Frontal cortex (tissue), 3 donors: ENCODE measurements at regions not wholly inside any gene's neighbourhood (a gene's known extent, or its start where the extent isn't known, plus 50 kb on each side); places are given as distances from the start of the nearest gene placed in this dataset.
A peak's percentile ranks its signal among the peaks of the same experiment; 100 is the strongest.
"Not testable (repeated sequence)": the region's sequence is repeated elsewhere in the genome, so short reads cannot be mapped to it uniquely, and the experiment has no call there.

Source experiments
- DNase-seq, 2 donors: peaks; one replicate each; pipeline ENCODE4 v3.0.0; 2012; ENCODE audit warnings: low spot score in 2 of 2
- FAIRE-seq: peaks from 2 replicates; lab custom pipeline; 2012; peaks lifted over from hg19 to GRCh38; lab: Jason Lieb, UNC
- donor health status: control.
- donor health status: control.
- donor health status: control.

DNA sequence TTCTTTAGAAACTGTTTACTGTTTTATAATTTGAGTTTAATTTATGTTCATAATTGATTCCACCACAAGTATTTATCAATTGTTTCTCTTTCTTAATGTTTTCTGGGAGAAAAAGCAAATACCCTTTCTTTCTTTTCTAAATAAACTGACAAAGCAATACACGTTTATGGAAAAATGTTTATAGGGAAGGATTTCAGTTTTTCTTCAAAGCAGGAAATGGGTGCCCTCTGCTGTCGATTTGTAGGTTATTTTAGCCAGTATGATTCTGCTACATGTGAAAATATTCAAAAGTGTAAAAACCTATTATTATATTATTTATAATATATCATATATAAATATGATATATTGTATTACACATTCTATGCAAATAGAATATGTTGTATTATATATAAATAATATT, 921.0 kb upstream of the ROBO1 start:
- DNase-seq (no peak), FAIRE-seq (peak; percentile 92)

DNA sequence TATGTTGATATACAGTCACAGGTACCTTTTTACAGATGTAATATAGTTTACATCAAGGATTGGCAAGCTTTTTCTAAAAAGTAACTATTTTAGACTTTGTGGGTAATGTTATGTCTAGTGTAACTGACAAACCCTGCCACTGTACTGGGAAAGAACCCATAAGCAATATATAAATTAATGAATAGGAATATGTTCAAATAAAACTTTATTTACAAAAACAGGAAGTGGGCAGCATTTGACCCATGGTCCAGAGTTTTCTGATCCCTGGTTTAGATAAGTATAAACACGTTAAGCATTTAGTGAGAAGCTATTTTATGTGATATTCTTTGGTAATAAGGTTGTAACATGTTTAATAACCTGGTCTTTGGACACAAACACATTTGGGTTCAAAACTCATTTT, 915.2 kb upstream of the ROBO1 start:
- DNase-seq (no peak), FAIRE-seq (no peak)

DNA sequence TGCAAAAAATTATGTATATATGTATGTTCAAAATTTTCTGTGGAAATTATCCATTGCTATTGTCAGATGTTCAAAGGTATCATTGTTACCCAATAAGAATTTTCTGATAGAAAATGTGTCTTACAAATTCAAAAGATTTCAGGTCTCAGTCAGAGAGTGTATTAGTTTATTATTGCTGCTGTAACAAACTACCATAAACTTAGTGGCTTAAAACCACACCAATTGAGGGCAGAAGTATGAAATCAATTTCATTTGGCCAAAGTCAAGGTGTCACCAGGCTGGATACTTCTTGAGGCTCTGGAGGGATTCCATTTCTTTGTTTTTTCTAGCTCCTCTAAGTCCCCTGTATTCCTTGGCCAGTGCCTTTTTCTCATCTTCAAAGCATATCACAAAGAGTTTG, 914.4 kb upstream of the ROBO1 start:
- DNase-seq (no peak), FAIRE-seq (no peak)

DNA sequence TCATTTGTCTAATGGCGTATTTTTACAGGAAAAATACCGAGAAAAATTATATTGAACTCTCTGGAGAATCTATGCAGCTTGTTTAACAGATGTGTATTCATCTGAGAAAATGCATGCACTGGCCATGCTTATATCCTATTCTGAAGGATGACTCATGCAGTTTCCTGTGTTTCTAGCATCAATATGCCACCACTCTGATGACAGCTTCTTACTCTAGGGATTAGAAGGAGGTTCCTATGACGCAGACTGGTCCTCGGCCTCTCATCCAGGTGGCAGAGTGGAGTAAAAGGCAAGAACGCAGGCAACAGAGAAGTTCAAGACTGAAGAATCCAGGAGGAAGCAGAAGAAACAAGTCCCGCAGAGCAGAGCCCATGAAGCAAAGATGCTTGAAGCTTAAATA, 910.0 kb upstream of the ROBO1 start:
- DNase-seq, result no peak
- no peak for FAIRE-seq

DNA sequence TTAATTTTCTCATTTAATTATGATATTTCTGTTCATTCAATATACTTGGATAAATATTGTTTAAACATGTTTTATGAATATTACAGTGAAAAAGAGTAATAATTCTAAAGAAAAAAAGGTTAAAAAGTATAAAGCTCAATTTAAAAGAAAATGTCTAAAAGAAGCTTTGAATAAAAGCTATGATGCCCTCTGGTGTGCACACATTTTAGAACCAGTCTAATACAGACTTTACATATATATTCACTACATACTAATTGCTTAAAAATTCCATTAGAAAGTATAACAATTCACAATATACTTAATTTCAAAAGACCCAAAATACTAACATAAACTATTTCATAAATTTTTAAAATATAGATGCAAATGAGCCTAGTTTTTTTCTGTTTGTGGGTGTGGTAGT, 909.1 kb upstream of the ROBO1 start:
- FAIRE-seq, result no peak
- DNase-seq, result no peak

DNA sequence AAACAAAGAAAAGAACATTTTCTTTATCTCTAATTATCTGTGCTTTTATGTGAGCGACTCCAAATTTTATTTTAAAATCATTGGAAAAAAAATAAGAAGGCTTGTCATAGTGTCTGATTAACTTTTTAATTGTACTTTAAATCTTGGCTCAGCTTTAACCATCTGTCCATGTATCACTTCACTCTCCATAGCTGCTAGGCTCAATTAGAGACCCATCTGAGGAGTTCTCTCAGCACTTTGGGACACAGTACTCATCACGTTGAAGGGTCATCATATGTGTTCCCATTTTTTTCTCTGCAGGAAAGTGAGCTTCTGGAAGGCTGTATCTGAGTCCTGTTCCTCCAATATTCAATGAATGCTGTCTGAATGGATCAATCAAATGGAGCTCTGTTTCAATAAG, 908.5 kb upstream of the ROBO1 start:
- DNase-seq (no peak), FAIRE-seq (no peak)

DNA sequence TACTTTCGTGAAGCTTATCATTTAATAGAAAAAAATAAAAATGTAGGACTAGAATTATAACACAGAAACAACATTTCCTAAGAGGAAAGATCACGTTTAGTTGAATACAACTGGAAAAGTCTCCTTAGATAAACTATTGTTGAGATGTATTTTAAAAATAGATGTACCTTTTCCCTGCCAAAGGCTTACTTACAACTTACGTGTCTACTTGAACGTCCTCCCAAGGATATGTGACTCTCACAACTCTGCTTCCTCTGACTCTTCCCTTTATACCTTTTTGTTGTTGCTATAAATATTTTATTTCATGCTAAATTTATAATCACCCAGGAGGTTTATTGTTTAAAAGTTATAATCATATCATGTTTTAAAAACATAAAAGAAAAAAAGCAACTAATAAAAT, 908.0 kb upstream of the ROBO1 start:
- DNase-seq (no peak), FAIRE-seq (peak; percentile 15)

DNA sequence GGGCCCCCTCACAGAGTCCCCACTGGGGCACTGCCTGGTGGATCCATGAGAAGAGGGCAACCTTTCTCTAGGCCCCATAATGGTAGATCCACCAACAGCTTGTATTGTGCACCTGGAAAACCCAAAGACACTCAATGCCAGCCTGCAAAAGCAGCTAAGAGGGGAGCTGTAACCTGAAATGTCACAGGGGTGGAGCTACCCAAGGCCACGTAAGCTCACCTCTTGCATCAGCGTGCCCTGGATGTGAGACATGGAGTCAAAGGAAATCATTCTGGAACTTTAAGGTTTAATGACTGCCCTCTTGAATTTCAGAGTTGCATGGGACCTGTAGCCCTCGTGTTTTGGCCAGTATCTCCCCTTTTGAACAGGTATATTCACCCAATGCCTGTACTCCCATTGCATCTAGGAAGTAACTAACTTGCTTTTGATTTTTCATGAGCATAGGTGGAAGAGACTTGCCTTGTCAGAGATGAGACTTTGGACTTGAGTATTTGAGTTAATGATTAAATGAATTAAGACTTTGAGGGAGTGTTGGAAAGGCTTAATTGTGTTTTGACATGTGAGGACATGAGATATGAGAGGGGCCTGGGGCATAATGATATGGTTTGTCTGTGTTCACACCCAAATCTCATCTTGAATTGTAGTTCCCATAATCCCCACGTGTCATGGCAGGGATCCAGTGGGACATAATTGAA, 900.9 kb upstream of the ROBO1 start:
- no peak for DNase-seq
- FAIRE-seq, result no peak

DNA sequence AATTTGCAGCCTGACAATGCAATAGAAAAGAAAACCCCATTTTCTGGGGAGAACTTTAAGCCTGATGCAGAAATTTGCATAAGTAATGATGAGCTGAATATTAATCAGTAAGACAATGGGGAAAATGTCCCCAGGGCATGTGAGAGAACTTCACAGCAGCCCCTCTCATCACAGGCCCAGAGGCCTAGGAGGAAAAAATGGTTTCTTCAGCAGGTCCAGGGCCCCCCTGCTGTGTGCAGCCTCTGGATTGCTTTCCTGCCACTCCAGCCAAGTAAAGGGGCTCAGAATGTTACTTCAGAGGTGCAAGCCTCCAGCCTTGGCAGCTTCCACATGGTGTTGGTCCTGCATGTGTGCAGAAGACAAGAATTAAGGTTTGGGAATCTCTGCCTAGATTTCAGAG, 900.3 kb upstream of the ROBO1 start:
- FAIRE-seq (no peak), DNase-seq (no peak)

DNA sequence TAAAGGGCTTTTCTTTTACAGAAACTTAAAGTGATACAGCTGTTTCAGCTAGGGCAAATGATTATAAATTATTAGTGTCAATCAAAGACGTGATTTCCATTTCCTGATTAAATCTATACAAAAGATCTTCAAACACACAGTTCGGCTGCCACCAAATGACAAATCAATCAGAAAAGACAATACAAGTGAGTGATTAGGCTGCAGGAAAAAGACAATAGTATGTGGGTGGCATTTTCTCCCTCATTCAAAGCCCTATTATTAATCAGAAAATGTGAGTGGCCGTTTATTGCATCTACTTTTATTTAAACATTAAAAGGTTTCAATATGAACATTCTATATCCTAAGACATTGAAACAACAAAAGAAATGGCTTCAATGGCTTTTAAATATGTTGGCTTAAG, 895.6 kb upstream of the ROBO1 start:
- FAIRE-seq (no peak), DNase-seq (no peak)

DNA sequence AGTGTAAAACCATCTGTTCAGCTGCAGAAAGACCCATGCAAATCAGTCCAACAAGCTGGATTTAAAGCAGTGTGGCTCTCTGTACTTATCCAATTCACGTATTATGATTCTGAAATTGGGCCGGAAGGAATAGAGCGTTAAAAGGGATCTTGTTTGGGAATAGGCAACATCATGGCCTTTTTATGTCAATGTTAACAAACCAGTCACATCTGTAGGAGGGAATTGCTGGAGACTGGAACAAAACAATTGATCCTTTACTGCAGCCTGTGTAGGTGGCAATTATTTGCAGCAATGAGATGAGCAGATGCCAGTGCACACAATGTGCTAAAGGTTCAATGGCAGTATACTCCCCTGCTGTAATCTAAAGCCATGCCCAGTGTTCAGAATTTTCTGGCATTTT, 887.4 kb upstream of the ROBO1 start:
- DNase-seq (no peak), FAIRE-seq (no peak)

DNA sequence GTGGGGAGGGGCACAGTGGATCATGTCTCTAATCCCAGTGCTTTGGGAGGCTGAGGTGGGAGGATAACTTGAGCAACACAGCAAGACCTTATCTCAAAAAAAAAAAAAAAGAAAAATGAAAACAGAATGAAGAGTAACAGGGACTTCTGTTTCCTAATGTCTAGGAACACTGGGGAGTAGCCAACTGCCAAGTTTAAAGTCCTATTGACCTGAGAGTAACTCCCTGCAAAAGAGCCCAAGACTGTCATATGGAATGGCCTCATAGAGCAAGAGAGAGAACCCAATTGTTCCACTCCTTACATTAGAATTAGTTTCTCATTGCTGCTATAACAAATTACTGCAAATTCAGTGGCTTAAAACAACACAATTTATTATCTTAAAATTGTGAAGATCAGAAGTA, 881.4 kb upstream of the ROBO1 start:
- DNase-seq (no peak), FAIRE-seq (no peak)

DNA sequence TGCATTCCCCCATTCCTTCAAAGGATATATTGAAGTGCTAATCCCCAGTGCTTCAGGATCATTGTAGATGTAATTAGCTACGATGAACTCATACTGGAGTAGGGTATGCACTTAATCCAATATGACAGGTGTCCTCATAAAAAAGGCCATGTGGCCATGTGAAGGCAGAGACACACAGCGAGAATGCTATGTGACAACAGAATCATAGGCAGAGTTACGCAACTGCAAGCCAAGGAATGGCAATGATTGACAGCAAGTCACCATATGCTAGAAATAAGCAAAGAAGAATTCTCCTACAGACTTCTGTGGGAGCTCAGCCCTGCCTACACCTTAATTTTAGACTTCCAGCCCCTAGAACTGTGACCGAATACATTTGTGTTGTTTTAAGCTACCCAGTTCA, 875.6 kb upstream of the ROBO1 start:
- no peak for DNase-seq

DNA sequence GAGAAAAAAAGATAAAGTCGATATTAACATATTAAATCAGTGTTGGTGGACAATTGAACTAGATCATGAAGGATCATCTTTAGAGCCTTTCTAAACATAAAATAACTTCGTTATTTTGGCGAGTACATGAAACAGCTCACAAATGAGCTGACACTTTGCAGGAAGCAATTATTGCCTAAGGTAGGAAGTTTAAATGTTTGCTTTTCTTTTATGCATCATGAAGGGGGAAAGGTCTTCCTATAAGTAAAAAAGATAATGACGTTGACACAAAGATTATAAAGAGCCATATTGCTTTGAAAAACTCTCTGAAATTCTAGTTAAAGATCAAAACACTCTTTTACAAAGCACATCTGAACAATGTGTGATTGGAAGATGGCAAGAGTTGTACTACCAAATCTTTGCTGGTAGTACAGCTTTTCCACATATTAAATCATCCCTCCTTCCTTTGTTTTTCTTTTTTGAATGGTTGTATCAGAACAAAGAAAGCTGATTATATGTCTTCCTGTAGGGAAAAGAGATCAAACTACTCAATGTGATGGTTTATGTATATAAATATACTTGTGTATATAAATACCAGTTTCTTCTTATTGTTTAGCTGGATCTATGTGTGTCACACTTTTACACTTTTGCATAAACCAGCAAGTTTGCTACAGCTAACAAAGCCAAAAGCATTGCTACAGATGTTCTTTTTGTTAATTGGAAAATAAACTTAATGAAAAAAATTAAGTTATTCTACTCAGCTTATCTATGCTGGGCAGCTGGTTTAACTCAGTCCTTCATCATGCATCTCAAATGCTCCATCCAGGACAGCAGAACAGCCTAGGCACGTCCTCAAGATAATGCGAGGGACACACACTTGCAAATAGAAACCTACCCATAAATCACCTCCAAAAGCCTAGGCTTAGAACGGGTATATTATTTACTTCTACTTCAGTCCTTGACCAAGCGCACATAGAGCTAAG, 850.8 kb upstream of the ROBO1 start:
- FAIRE-seq (no peak), DNase-seq (no peak)

More for the DNA sequence above, 875.6 kb upstream of the ROBO1 start:
- FAIRE-seq, result no peak

DNA sequence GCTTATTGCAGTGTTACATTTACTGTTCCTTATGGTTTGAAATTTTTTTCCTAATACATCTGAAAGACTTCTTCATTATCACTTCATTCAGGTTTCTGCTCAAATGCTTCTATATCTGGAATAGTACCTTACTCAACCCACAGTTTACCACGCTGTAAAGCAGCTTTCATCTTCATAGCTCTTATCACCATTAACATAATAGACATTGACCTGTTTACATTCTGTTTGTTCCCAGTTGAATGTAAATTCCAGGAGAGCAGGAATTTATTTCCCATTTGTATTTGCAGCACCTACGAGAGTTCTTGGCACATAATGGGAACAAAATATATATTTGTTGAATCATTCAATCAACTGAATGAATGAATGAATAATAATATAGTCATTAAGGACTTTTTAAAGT, 844.6 kb upstream of the ROBO1 start:
- FAIRE-seq (no peak), DNase-seq (no peak)

DNA sequence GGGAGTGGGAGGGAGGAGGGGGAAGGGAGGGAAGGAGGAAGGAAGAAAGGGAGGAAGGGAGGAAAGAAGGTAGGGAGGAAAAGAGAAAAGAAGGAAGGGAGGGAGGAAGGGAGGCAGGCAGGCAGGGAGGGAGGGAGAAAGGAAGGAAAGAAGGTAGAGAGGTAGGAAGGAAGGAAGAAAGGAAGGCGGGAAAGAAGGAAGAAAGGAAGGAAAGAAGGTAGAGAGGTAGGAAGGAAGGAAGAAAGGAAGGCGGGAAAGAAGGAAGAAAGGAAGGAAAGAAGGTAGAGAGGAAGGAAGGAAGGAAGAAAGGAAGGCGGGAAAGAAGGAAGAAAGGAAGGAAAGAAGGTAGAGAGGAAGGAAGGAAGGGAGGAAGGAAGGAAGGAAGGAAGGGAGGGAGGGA, 840.3 kb upstream of the ROBO1 start:
- DNase-seq, FAIRE-seq: not testable (repeated sequence)

DNA sequence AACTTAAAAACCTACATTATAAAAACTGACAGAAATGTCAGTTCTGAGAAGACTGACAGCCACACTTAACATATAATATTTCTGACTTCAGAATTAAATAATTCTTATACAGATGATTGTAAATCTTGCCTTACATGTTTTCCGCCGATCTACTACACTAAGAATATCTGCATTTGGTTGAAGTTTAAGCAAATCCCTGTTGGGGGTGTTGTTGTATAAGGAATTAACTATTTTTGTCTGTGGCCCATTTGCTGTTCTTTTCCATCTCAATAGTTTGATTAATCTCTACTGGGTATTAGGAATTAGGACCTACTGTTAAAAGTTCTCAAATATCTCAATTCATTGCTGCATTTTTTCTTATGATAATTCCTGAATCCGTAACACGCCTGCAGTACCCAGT, 838.3 kb upstream of the ROBO1 start:
- FAIRE-seq (no peak), DNase-seq (no peak)

DNA sequence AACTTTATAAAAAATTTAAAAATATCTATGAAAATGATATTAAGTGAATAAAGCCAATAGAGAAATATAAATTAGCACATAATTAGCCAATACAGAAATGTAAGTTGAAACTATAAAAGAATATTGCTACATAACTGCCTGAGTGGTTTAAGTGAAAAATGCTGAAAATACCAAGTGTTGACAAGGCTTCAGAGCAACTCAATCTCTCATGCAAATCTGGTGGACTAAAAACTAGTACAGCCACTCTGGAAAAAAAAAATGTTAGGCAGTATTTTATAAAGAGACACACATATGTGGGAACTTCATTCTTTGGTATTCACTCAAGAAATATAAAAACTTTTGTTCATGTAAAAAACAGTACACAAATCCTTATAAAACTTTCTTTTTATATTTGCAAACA, 833.7 kb upstream of the ROBO1 start:
- FAIRE-seq, result no peak
- DNase-seq, result no peak

DNA sequence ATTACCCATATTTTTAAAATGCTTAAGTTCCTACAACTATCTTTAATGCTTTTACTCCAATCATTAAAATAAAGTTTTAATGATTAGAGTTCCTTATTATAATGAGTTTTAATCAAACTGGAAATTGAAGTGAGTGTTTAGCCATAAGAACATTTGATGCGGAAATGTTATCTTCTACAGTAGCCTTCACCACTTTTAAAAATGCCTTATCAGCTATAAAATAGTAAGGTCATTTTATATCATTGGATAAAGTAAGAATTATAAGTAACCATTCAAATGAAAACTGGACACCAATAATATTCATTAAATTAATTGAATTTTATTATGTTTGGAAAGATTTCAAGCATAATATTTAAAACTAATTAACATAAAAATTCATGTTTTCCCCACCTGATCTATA, 825.0 kb upstream of the ROBO1 start:
- FAIRE-seq (no peak), DNase-seq (no peak)

DNA sequence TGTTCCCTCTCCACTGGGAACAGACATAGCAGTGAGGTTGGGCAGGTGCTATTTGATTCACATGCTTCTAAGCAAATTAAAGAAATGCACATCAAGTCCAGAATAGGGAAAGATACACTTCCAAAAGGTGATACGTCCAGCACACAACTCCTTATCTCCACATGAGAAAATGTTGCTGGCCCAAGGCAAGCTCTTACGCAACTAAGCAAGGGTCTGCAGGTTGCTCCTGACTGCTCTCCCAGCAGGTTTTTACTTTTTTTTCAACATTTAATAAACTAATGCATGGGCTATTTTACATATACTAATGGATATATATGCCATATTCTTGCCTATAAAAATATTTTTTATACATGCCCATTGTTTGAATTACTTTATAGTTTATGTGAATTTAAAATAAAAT, 818.5 kb upstream of the ROBO1 start:
- FAIRE-seq, result no peak

DNA sequence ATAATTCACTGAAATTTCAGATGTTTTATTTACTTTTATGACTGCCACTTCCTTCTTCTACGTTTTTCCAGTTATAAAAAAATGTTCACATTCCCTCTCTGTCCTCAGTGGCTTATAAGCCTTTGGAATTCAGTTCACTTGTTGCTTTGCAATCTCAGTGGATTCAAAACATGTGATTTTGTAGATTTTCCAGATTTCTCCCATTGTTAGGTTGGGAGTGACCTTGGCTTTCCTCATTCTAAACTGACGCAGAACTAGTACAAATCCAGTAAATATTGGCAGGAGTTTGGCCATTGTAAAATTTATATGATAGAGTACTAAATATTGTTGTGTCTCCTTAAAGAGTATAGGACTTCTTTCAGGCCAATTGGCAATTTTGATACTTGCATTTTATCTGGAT, 812.3 kb upstream of the ROBO1 start:
- no peak for FAIRE-seq

More for the DNA sequence above, 818.5 kb upstream of the ROBO1 start:
- DNase-seq, result no peak

More for the DNA sequence above, 812.3 kb upstream of the ROBO1 start:
- DNase-seq, result no peak
